Prostate gland (tissue), 2 donors: ENCODE measurements at regions not wholly inside any gene's neighbourhood (a gene's known extent, or its start where the extent isn't known, plus 50 kb on each side); places are given as distances from the start of the nearest gene placed in this dataset.

Experiments used
- CTCF ChIP-seq, 4 experiments: fragments of 200-600 bp in 2 of 4; fragments of 450-650 bp in 2 of 4; sonication (generic) in 2 of 4; IDR thresholded peaks; 1 replicate in 3 of 4; 2 replicates in 1 of 4; pipeline ENCODE4 v1.5.1; 2016 to 2019; ENCODE audit warnings: antibody characterized with exemption in 4 of 4, mild to moderate bottlenecking in 2 of 4, moderate library complexity in 2 of 4
- POLR2A ChIP-seq: fragments of 450-650 bp; IDR thresholded peaks from one replicate; pipeline ENCODE4 v1.6.1; 2016; ENCODE audit warnings: antibody characterized with exemption, mild to moderate bottlenecking
- POLR2AphosphoS5 ChIP-seq: sonication (generic); formaldehyde crosslinking; IDR thresholded peaks from one replicate; pipeline ENCODE4 v1.6.1; 2017; ENCODE audit warnings: antibody characterized with exemption

DNA sequence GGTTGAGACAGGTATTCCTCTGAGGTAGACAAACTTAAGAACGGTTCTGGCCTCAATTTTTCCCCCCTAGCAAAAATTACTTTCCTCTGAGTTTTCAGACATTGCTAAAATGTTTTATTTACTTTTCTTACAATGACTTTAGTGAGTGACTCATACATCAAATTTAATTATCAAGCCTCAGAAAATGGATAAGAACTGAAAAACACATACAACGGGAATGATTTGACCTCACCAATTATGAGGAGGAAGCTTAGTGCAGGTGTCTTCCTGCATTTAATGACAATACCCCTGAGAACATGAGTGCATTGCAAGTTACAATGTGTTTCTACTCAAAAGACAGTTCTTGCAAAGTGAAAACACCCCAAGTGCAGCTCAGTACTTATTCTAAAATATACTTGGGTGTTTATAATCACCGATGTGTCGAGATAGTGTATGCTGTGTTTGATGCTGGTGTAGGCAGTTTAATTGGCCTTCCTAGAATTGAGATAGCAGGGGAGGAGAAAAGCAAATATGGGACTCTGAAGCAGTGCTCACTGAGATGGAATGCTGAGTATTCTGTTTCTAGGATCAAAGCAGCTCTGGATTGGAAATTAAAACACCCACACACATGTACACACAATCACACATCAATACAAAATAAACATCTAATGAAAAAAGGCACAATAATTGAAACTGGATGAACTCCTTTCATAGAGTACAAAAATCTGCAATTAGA lies 189.5 kb upstream of the SLC10A2 start:
- TF ChIP-seq CTCF (IDR thresholded peaks at IDR 0.05) (no peak), POLR2A (no peak), POLR2AphosphoS5 (no peak)
